DMS 273 treated with DMSO at 0.1 percent for 48 hours (cell line): ENCODE measurements at regions not wholly inside any gene's neighbourhood (a gene's known extent, or its start where the extent isn't known, plus 50 kb on each side); places are given as distances from the start of the nearest gene placed in this dataset.

Source experiments
- DNase-seq: peaks from one replicate; lab custom pipeline; 2025; lab: John Stamatoyannopoulos, UW

DNA sequence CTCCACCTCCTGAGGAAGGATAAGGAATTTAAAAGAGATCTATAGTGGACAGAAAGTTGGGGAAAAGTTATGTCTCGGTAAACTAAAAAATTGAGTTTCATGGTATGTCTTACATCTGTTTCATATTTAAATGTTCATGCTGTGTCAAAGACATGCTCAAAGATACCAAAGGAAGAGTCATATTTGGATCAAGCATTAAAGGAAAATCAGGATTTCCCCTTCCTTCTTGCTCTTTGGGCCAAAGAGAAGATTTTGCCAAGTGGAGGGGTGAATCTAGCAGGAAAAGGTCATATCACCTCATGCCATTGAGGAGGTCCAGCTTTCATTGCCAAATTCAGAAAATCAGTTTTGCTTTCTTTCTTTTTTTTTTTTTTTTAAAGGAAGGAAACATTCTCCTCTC is 192.4 kb downstream of the OGFRL1 start:
- DNase-seq = no peak

DNA sequence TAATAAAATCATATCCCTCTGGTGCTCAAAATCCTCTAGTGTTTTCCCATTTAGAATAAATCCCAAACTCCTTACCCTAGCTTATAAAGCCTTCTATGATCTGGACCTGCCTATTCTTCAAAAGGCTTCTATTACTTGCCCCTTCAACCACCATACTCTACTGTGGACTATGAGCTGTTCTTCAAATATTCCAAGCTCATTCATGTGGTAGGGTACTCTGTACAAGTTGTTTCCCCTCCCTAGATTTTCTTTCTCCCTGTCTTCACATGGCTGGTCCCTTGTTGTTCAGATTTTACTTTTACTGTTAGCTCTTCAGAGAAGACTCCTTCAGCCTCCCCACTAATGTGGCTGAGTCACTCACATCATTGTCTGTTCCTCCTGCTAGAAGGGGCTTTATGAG is 193.2 kb downstream of the OGFRL1 start:
- no peak for DNase-seq

DNA sequence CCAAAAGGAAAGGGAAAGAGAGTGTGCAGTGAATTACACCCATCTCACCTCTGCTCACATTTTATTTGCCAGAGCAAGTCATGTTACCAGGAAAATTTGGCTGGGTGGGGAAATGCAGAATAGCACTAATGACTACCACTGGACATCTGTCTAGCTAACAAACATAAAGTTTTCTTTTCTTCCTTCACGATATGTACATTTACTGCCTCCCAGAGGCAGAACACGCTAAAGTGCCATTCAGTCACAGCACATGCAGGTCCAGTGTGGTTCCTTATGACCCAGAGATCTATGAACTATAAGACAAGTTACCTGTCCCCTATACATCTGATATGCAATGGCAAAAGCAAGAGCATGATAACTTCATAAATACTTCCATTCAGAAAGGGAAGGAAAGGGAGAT is 194.1 kb downstream of the OGFRL1 start:
- DNase-seq = no peak

DNA sequence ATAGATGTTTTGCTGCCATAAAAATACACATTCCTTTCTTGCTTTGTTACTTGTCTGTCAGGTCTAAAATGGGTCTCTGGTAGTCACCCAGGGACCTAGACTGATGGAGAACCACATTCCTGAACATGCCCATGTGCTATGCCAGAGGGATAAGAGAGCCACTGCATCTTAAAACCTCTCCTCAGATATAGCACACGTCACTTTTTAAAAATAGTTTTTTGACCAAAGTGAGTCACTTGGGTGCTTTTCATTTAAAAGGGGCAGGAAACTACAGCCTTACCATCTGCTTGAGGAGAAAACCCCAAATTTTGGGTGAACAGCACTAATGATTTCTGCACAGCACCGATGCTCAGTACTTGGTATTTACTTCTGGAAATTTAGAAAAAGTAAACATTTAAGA is 197.8 kb downstream of the OGFRL1 start:
- no peak for DNase-seq

- no peak for DNase-seq
Measured at GRCh38 chr6:71488186-71488585, 199.6 kb downstream of the OGFRL1 start.

DNA sequence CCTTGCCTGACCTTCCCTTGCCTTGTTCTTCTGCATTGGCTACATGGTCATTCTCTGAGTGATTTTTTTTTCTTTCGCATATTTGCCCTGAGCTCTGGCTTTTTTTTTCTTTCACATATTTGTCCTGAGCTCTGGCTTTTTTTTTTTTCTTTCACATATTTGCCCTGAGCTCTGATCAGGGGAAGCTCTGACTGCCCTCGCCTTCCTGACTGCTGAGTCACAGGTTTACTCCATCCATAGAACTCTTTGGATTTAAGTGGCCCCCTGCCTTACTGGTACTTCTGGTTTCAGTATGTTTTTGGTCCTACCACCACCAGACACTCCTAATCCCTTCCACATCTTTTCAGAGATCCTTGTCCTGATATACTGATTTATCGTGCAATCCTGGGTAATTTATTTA is 201.1 kb downstream of the OGFRL1 start:
- DNase-seq = no peak

DNA sequence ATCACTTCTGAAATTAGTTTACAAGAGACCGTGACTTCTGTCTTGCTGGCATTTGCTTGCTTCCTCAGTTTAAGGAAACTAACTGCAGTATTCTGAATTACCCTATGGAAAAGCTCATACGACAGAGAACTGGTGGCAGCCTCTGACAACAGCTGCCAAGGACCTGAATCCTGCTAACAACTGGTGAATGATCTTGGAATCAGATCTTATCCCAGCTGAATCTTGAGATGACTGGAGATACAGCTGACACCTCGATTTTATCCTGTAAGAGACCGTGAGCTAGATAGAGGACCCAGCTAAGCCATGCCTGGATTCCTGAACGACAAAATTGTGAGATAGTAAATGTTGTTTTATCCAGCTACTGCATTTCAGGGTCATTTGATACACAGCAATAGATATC is 202.3 kb downstream of the OGFRL1 start:
- no peak for DNase-seq

DNA sequence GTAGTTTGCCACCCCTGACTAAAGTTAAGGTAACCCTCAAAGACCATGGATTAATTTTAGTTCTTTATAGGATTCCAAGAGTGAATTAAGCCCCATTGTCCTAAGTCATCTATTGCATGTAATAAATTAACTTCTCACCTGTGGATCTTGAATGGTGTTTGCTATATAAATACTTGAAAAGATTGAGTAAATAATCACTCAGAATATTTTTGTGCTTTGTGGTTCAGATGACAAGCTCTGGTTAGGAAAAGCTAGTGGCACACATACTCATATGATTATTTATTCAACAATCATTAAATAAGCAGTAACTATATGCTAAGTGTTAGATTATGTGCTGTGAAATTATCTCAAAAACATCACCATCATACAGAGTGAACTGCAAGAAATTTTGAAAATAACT is 203.2 kb downstream of the OGFRL1 start:
- DNase-seq = no peak

DNA sequence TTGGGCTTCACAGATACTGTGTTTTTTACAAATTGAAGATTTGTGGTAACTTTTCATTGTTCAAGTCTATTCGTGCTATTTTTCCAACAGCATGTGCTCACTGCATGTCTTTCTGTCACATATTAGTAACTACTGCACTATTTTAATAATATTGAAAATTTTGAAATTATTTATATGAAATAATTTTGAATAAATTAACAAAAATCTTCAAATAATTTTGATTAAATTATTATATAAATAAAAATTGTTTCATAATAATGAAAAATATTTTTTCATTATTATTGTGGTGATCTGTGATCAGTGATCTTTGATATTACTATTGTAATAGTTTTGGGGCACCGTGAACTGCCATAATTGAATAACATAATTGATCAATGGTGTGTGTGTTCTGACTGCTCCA is 204.1 kb downstream of the OGFRL1 start:
- no peak for DNase-seq

DNA sequence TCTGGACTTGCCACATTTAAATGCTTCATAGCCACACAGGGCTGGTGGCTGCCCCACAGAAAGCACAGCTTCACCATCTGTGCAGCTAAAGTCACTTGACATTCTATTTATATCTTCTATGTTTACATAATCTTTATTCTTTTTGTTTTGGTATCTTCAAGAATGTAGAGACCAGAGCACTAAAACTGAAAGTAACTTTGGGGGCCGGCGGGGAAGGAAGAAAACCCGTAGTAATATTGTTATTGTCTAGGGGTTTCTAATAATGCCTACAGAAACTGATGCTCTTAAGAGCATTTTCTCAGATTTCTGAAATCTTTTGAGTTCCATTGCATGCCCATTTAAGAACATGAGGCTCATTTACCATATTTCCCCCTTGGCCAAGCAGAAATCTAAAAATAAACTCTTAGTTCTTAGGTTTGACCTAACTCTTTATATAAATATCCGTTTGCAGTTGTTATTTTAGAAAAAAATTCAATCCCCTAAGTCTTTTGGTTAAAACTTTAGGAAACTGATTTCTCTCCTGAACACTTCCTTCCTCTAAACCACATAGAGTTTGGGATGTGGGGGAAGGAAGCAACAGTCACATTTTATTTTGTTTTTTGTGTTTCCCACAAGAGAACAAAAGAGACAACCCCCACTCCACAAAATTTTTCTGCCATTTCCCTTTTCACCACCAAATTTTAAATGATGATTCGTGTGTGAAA is 207.6 kb downstream of the OGFRL1 start:
- DNase-seq = no peak

- no peak for DNase-seq
Measured at GRCh38 chr6:71496722-71497033, 208.1 kb downstream of the OGFRL1 start.

DNA sequence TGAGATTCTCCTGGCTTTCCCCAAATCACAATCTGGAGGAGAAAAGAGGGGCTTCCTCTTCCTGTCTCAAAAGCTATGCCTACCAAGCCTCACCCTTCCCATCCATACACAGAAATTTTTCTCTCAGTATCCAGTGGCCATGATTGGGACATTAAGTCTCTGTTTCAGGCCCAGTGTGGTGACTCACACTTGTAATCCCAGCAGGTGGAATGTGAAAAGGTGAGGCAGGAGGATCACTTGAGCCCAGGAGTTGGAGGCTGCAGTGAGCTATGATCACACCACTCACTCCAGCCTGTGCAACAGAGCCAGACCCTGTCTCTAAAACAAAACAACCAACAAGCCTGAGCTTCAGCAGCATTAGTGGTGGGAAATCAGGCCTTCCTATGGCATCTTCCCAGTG is 210.0 kb downstream of the OGFRL1 start:
- no peak for DNase-seq

DNA sequence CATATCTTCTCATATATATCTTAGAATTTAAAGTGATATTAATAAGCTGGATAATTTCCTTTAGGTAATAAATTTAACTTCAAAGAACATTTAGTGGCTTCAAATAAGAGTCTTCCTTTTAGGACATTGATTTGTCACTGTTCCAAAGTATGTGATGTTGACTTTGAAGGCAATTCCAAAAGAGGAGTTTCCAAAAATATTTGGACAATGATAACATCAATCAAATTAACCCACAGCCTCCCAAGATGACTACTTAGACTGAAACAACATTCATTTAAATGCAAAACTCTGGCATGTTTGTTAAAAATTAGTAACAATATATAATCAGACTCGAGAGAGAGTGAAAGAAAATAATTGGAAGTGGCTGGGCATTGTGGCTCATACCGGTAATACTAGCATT is 211.1 kb downstream of the OGFRL1 start:
- no peak for DNase-seq

- DNase-seq = no peak
Measured at GRCh38 chr6:71502168-71502567, 213.6 kb downstream of the OGFRL1 start.

GRCh38 chr6:71502956-71503355 is 214.3 kb downstream of the OGFRL1 start:
- DNase-seq = no peak

- DNase-seq = no peak
Measured at GRCh38 chr6:71507183-71507582, 218.6 kb downstream of the OGFRL1 start.

DNA sequence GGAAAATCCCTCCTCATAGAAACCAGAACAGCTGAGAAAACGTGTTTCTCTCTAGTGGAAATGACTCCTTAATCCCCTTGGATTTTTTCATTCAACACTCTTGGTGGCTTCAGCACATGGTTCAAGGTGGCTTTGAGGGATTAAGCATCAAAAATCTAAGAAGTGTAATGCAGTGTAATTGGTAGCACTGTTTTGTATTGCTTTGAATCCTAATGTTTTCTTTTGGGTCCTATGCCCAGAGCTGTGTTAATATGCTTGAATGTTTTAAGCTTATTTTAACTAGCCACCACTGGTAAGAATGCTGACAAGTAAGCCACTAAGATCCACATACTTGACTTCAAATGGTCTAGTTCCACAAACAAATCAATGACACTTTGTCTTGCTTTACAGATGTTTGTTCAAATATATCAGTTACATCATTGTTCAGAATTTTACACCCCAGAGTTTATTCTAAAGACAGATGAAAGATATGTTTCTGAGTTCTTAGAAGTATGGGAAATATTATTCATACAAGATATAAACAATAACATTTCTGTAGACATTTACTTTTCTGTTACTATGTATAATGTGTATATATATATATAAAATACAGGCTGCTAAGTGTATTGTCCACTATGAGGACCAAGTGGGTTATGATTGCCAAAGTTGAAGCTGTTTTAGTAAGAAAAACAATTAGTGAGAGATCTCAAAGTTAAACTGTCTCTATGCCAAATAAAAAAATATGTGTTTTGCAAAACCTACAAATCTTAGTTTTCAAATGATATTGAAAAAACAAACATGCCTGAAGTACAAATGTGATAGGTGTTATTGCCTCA is 220.8 kb downstream of the OGFRL1 start:
- DNase-seq = no peak

- DNase-seq = no peak
Measured at GRCh38 chr6:71510057-71510713, 221.6 kb downstream of the OGFRL1 start.

- no peak for DNase-seq
Measured at GRCh38 chr6:71510856-71511255, 222.2 kb downstream of the OGFRL1 start.

GRCh38 chr6:71512256-71512655 is 223.6 kb downstream of the OGFRL1 start:
- DNase-seq = no peak

DNA sequence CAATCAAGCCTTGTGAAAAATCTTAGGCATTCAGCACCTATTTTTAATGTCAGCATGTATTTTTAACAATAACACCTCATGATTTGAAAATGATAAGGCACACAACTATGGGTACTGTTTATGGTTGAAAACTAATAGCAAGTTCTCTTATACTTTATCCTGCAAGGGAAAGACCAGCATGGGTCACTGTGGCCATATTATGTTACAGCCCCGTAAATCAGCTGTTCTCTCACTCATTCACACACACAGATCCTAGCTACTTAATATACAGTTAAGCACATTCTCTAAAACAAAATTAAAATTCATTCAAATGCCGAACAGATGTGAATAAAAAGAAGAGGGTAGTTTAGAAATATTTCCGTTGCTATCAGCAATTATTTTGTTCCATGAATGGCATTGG is 224.4 kb downstream of the OGFRL1 start:
- DNase-seq = no peak

- no peak for DNase-seq
Measured at GRCh38 chr6:71523548-71523947, 234.9 kb downstream of the OGFRL1 start.

- DNase-seq = no peak
Measured at GRCh38 chr6:71524201-71524600, 235.6 kb downstream of the OGFRL1 start.
